Lung (tissue), 11 donors: ENCODE measurements at regions not wholly inside any gene's neighbourhood (a gene's known extent, or its start where the extent isn't known, plus 50 kb on each side); places are given as distances from the start of the nearest gene placed in this dataset.

Experiments
- ATAC-seq: fragments of 200-7000 bp; cut with Tn5 transposase; one replicate; pipeline ENCODE4 v1.9.1; 2020; ENCODE audit warnings: moderate number of reproducible peaks; ENCODE audit not compliant: insufficient read depth, low FRiP score
- DNase-seq, 3 donors: peaks; one replicate each; pipeline ENCODE4 v3.0.0-alpha.2; 2013 to 2017
- H3K27ac ChIP-seq, 2 donors: one replicate each; pipeline ENCODE4 v1.5.1; 2013; ENCODE audit warnings: mild to moderate bottlenecking in 2 of 2, moderate library complexity in 2 of 2, control low read depth in 1 of 2, inconsistent platforms in 1 of 2, low read depth in 1 of 2, low read length in 1 of 2
- H3K27me3 ChIP-seq, 3 donors: one replicate each; pipeline ENCODE4 v1.5.1; 2013; ENCODE audit warnings: low read length in 2 of 3; ENCODE audit not compliant: control insufficient read depth in 3 of 3, insufficient read depth in 3 of 3
- H3K36me3 ChIP-seq, 4 donors: one replicate each; pipeline ENCODE4 v1.5.1; 2013; ENCODE audit warnings: low read length in 4 of 4, mild to moderate bottlenecking in 1 of 4, moderate library complexity in 1 of 4; ENCODE audit not compliant: control insufficient read depth in 4 of 4, insufficient read depth in 4 of 4
- H3K4me1 ChIP-seq, 5 donors: one replicate each; pipeline ENCODE4 v1.5.1; 2013; ENCODE audit warnings: low read length in 5 of 5, mild to moderate bottlenecking in 2 of 5, moderate library complexity in 1 of 5; ENCODE audit not compliant: control insufficient read depth in 5 of 5, insufficient read depth in 5 of 5
- H3K4me3 ChIP-seq: one replicate; pipeline ENCODE4 v1.5.1; 2013; ENCODE audit warnings: mild to moderate bottlenecking, control low read depth, moderate library complexity
- H3K9ac ChIP-seq, 2 donors: one replicate each; pipeline ENCODE4 v1.5.1; 2013; ENCODE audit warnings: low read length in 2 of 2, control low read depth in 1 of 2; ENCODE audit not compliant: insufficient read depth in 1 of 2
- H3K9me3 ChIP-seq, 4 donors: one replicate each; pipeline ENCODE4 v1.5.1; 2013; ENCODE audit warnings: low read length in 3 of 4, mild to moderate bottlenecking in 1 of 4, moderate library complexity in 1 of 4; ENCODE audit not compliant: control insufficient read depth in 4 of 4, insufficient read depth in 3 of 4
- WGBS, 2 donors: extraction: QIAGEN DNeasy Blood & Tissue Kit; methylation state at CpG; one replicate each; pipeline ENCODE4 v1.1.7; 2013; 5-methylcytosine and 5-hydroxymethylcytosine counted together
- TF ChIP-seq, protein P1 (sequence below): IDR thresholded peaks from 2 replicates; pipeline ENCODE4 v1.5.1; 2012; ENCODE audit warnings: mild to moderate bottlenecking; ENCODE audit errors: control extremely low read depth, extremely low read depth
- donor health status: control.
- donor health status: control.
- donor health status: Bipolar disorder and iron deficiency.
- donor health status: healthy.
- donor health status: DM: yes; HTN: yes; CAD: no.

DNA sequence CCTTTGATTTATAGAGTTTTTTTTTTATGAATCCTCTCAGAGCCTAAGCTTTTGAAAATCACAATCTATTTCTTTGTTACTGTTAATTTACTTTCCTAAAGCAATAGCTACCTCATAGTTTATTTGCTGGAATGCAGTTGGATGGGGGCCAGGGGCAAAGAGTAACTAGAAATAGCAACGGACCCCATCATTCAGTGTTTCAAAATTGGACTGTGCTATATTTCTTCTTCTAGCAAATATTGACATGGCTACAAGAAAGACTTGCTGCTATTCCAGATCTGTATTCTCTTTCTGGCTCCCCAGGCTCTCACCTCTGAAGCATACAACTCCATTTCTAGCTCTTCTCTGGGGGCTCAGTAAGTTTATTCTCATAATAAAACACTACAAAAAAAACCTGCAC is 661.6 kb upstream of the NRG3 start:
- no peaks in the 10 kb centered on the region for H3K4me1 ChIP-seq
- TF ChIP-seq, protein P1, sequence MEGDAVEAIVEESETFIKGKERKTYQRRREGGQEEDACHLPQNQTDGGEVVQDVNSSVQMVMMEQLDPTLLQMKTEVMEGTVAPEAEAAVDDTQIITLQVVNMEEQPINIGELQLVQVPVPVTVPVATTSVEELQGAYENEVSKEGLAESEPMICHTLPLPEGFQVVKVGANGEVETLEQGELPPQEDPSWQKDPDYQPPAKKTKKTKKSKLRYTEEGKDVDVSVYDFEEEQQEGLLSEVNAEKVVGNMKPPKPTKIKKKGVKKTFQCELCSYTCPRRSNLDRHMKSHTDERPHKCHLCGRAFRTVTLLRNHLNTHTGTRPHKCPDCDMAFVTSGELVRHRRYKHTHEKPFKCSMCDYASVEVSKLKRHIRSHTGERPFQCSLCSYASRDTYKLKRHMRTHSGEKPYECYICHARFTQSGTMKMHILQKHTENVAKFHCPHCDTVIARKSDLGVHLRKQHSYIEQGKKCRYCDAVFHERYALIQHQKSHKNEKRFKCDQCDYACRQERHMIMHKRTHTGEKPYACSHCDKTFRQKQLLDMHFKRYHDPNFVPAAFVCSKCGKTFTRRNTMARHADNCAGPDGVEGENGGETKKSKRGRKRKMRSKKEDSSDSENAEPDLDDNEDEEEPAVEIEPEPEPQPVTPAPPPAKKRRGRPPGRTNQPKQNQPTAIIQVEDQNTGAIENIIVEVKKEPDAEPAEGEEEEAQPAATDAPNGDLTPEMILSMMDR = no peak
- DNase-seq = peak in 2 of 3 donors; percentile 1
- H3K9me3 ChIP-seq = no peaks in the 10 kb centered on the region
- H3K27me3 ChIP-seq = no peaks in the 10 kb centered on the region
- no peak overlapping the region for H3K9ac ChIP-seq
- no peak overlapping the region for H3K27ac ChIP-seq
- H3K36me3 ChIP-seq = no peaks in the 10 kb centered on the region
- ATAC-seq = no peak
- 32 to 67% methylated on average over 1 of the region's 1 CpG for WGBS, 2 donors
- H3K4me3 ChIP-seq = no peak overlapping the region

DNA sequence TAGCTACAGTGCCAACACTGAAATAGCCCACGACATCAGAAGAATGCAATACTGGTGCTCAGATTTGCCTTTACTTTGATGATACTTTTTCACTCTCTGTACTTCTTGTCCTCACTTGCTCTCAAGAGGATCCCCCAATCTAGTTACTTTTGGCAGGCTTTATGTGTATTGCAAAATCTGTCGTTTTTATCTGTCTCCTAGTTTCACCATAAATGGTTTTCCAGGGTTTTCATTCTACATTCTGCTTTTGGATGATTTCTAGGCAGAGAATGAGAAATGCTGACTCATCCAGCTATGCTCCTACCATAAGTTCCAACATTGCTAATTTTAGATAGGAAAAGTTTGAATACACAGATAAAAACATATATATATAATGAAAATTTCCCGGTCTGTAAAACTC is 659.5 kb upstream of the NRG3 start:
- H3K9ac ChIP-seq = no peak overlapping the region
- H3K27ac ChIP-seq = no peak overlapping the region
- 66 to 74% methylated on average over 3 of the region's 3 CpGs for WGBS, 2 donors
- DNase-seq (peak in 1 of 3 donors; percentile 9), ATAC-seq (no peak)
- H3K4me3 ChIP-seq = no peak overlapping the region
- H3K27me3 ChIP-seq = no peaks in the 10 kb centered on the region
- TF ChIP-seq, protein P1 = no peak
- no peaks in the 10 kb centered on the region for H3K36me3 ChIP-seq
- no peaks in the 10 kb centered on the region for H3K9me3 ChIP-seq
- H3K4me1 ChIP-seq = no peaks in the 10 kb centered on the region

DNA sequence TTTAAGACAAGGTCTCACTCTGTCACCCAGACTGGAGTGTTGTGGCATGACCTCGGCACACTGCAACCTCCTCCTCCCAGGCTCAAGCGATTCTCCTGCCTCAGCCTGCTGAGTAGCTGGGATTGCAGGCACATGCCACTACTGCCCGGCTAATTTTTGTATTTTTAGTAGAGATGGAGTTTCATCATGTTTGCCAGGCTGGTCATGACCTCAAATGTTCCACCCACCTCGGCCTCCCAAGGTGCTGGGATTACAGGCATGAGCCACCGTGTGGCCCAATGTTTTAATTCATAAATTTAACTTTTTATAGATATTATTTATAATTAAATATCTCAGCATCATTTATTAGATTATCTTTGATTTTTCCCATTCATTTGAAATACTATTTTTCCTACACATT is 658.0 kb upstream of the NRG3 start:
- no peak overlapping the region for H3K27ac ChIP-seq
- DNase-seq (no peak), ATAC-seq (no peak)
- no peaks in the 10 kb centered on the region for H3K36me3 ChIP-seq
- TF ChIP-seq, protein P1 = no peak
- whole genome bisulfite sequencing, 2 donors = 80 to 86% methylated on average over 5 of the region's 5 CpGs
- H3K4me3 ChIP-seq = no peak overlapping the region
- no peak overlapping the region for H3K9ac ChIP-seq
- H3K27me3 ChIP-seq = no peaks in the 10 kb centered on the region
- H3K4me1 ChIP-seq = no peaks in the 10 kb centered on the region
- no peaks in the 10 kb centered on the region for H3K9me3 ChIP-seq

DNA sequence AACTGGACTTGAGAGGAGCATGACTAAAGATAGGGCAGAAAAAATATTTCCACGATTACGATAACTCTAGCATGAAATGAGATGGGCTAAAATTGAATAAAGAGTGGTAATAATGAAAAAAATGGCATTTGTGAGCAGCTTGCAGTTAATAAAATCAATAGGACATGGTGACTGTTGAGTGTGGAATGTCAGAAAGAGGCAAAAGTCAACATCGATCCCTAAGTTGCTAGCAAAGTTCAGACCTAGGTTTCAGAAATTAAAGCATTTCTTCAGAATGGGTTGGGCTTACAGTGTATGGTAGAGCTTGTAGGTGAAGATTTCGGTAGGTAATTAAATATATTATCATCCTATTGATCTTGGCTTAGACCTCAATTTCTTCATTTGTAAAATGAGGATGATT is 656.7 kb upstream of the NRG3 start:
- no peak overlapping the region for H3K4me3 ChIP-seq
- no peak overlapping the region for H3K27ac ChIP-seq
- ATAC-seq (no peak), DNase-seq (no peak)
- H3K9me3 ChIP-seq = no peaks in the 10 kb centered on the region
- 93 to 96% methylated on average over 4 of the region's 4 CpGs for WGBS, 2 donors
- H3K36me3 ChIP-seq = no peaks in the 10 kb centered on the region
- TF ChIP-seq, protein P1 = no peak
- H3K9ac ChIP-seq = no peak overlapping the region
- H3K27me3 ChIP-seq = no peaks in the 10 kb centered on the region
- no peaks in the 10 kb centered on the region for H3K4me1 ChIP-seq
